Right cardiac atrium (tissue), 5 donors: ENCODE measurements at regions not wholly inside any gene's neighbourhood (a gene's known extent, or its start where the extent isn't known, plus 50 kb on each side); places are given as distances from the start of the nearest gene placed in this dataset.

Experiments
- ATAC-seq, 2 donors: fragments of 200-7000 bp; cut with Tn5 transposase; one replicate each; pipeline versions ENCODE4 v1.8.0 to v1.9.1; 2020; ENCODE audit warnings: moderate library complexity in 2 of 2, mild to moderate bottlenecking in 1 of 2
- DNase-seq, 3 donors: peaks; one replicate each; pipeline ENCODE4 v3.0.0-alpha.2; 2020
- H3K27ac ChIP-seq: one replicate; pipeline ENCODE4 v1.5.1; 2013; ENCODE audit warnings: mild to moderate bottlenecking, low read length, control low read depth, moderate library complexity
- H3K27me3 ChIP-seq: one replicate; pipeline ENCODE4 v1.6.1; 2013; ENCODE audit not compliant: control insufficient read depth, insufficient read depth
- H3K4me1 ChIP-seq: one replicate; pipeline ENCODE4 v1.6.1; 2013; ENCODE audit warnings: low read length; ENCODE audit not compliant: control insufficient read depth, insufficient read depth
- H3K4me3 ChIP-seq: one replicate; pipeline ENCODE4 v1.5.1; 2013; ENCODE audit warnings: low read length, control low read depth
- H3K9me3 ChIP-seq: one replicate; pipeline ENCODE4 v1.6.1; 2013; ENCODE audit warnings: low read length; ENCODE audit not compliant: control insufficient read depth
- WGBS: extraction: QIAGEN DNeasy Blood & Tissue Kit; methylation state at CpG from one replicate; pipeline ENCODE4 v1.1.7; 2013; 5-methylcytosine and 5-hydroxymethylcytosine counted together
- intact Hi-C, 4 donors: fragments of 100-400 bp; cut with DNase I; formaldehyde crosslinking; loops; one replicate each; pipeline versions ENCODE4 v1.11.0 to v1.14.0; 2022 to 2023
- donor health status: healthy with polysubstance abuse.
- donor health status: DM: no; HTN: yes; CAD: no.
- donor health status: DM: no; HTN: no; CAD: no.
- donor health status: DM: no; HTN: yes; CAD: no; lungs with severe emphysema.
- donor health status: DM: yes; HTN: yes; CAD: no.

GRCh38 chr14:104244221-104245011, 106.0 kb downstream of the KIF26A start:
- 83% methylated on average over 23 of the region's 23 CpGs for WGBS
- Histone ChIP-seq H3K27ac (no peak overlapping the region), H3K9me3 (no peaks in the 10 kb centered on the region), H3K27me3 (no peaks in the 10 kb centered on the region), H3K4me3 (no peak overlapping the region), H3K4me1 (no peaks in the 10 kb centered on the region)
- no peak for ATAC-seq
- intact Hi-C loops = no loop called here
- peak in 1 of 3 donors; percentile 42 for DNase-seq

DNA sequence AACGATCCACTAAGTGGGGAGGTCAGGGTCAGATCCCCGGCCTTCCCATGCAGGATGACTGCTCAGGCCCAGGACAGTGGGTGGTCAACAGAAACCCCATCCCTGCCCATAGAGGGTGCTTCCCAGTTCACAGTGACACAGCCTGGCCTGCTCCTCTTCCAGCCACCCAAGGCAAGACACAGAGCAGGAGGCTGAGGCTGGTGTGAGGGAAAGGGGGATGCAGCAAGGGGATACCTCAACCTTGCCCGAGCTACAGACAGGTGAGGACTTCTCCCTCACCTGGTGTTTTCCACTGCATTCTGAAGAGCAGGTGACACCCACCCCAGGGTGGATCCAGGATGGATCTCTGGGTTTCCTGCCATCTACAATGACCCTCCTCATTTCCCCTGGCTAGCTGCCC, 106.7 kb downstream of the KIF26A start:
- no peak for ATAC-seq
- no peak overlapping the region for H3K27ac ChIP-seq
- WGBS = 91% methylated on average over 3 of the region's 3 CpGs

GRCh38 chr14:104245723-104246122, 107.3 kb downstream of the KIF26A start:
- intact Hi-C loops = no loop called here
- Histone ChIP-seq H3K27me3 (no peaks in the 10 kb centered on the region), H3K27ac (no peak overlapping the region), H3K4me1 (no peaks in the 10 kb centered on the region), H3K4me3 (no peak overlapping the region), H3K9me3 (no peaks in the 10 kb centered on the region)
- ATAC-seq = no peak
- DNase-seq = no peak
- 94% methylated on average over 2 of the region's 2 CpGs for WGBS

More for the DNA sequence above, 106.7 kb downstream of the KIF26A start:
- H3K9me3 ChIP-seq = no peaks in the 10 kb centered on the region
- no peaks in the 10 kb centered on the region for H3K4me1 ChIP-seq
- H3K4me3 ChIP-seq = no peak overlapping the region
- DNase-seq = no peak
- H3K27me3 ChIP-seq = no peaks in the 10 kb centered on the region
- intact Hi-C loops = no loop called here

DNA sequence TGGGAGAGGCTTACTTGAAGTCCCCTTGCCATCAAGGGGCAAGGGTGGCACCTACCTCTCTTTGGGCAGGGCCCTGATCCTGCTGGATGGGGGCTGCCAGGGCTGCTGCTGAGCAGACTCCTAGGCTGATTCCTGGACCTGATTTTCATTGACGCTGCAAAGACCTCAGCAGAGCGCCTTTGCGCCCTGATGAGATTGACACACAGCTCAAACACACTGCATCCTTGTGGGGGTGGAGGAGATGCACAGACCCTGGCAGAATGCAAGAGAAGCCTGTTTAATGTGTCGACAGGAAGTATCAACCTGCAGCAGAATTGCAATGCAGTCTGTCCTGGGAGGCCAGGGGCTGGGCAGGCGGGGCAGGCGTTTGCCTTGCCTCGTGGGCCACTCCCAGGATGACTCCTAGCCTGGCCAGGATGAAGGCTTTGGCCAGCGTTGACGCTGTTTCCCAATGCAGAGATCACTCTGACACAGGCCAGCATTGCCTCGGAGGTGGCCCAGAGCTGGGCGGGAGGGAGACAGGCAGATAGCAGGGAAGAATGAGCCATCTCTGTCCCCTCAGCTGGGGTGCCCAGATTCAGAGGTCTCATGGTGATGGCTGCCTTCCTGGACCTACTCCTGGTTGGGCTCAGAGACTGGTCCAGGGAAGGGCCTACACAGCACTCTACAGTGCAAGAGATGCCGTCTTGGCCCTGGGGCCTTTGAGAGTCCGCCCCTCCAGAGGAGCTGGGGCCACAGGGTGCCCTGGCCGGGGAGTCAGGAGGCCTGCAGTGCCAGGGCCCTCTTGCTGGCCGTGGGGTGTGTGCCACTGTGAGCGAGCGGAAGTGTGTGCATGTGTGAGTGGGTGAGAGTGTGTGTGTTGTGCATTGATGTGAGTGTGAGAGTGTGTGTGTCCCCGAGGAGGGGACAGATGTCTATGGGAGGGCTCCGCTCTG, 108.3 kb downstream of the KIF26A start:
- intact Hi-C loops = no loop called here
- no peak overlapping the region for H3K27ac ChIP-seq
- no peak overlapping the region for H3K4me3 ChIP-seq
- no peak for DNase-seq
- 85% methylated on average over 19 of the region's 19 CpGs for WGBS
- H3K27me3 ChIP-seq = no peaks in the 10 kb centered on the region
- H3K9me3 ChIP-seq = no peaks in the 10 kb centered on the region
- H3K4me1 ChIP-seq = no peaks in the 10 kb centered on the region
- peak in 1 of 2 donors; percentile 23 for ATAC-seq

DNA sequence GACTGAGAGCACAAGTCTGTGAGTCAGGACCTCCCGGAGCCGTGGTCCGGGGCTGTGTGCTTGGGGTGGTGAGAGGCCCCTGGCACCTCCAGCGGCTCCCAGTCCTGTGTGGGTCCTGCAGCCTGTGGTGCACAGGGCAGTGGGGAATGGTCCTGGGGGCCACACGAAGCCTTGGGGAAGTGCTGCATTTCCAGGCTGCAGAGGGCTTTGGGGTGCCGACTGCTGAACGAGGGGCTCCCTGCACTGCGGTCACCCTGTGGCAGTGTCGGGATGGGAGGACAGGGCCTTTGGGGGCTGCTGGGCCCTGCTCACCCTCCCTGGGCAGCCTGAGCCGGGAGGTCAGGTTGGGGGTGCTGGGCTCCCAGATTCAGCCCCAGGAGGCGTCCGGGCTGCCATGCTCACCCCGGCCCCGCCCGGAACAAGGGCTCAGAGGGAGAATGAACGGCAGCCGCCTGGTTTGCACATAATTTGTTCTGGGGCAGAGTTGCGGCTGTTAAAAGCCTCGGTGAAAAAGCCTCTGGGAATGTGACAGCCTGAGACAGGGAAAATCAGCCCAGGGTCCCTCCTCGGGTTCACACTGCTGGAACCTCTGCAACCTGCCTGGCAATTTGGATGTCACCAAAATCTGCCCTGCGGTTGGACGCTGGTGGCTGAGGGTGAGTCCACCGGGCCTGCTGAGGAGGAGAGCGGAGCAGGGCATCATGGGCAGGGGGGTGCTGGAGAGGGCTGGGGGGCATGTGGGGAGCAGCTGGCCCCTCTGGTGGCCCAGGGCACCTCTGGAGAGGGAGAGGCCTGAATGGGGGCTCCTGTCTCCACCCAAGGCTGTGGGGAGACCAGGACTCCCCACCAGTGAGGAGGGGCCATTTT, 109.2 kb downstream of the KIF26A start:
- Histone ChIP-seq H3K27ac (no peak overlapping the region), H3K4me1 (no peaks in the 10 kb centered on the region), H3K27me3 (no peaks in the 10 kb centered on the region), H3K4me3 (no peak overlapping the region), H3K9me3 (no peaks in the 10 kb centered on the region)
- ATAC-seq (peak in 1 of 2 donors; percentile 9), DNase-seq (peak in 1 of 3 donors; percentile 28)
- intact Hi-C loops = no loop called here
- 89% methylated on average over 24 of the region's 24 CpGs for WGBS

GRCh38 chr14:104248203-104249055, 110.0 kb downstream of the KIF26A start:
- Histone ChIP-seq H3K9me3 (no peaks in the 10 kb centered on the region), H3K4me3 (no peak overlapping the region), H3K27me3 (no peaks in the 10 kb centered on the region), H3K27ac (no peak overlapping the region), H3K4me1 (no peaks in the 10 kb centered on the region)
- intact Hi-C loops = no loop called here
- 85% methylated on average over 26 of the region's 26 CpGs for WGBS
- ATAC-seq (no peak), DNase-seq (peak in 1 of 3 donors; percentile 25)

DNA sequence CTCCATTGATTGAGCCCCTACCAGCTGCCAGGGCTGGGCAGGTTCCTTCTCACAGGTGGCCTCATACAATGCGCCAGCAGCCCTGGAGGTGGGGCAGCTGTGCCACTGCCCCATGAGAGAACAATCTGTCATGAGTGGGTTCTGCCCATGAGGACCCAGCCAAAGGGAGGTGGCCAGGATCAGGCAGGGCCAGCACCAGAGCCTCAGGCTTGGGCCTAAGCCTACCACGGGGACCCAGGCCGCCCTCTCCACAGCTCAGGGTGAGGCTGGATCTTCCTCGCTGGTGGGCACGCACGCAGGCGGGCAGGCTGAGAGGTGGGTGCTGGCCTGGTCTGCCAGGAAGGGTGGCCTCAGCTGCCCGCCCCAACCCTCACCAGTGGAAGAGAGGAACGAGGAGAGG, 110.7 kb downstream of the KIF26A start:
- WGBS = 98% methylated on average over 9 of the region's 9 CpGs
- Histone ChIP-seq H3K4me1 (no peaks in the 10 kb centered on the region), H3K27ac (no peak overlapping the region), H3K9me3 (no peaks in the 10 kb centered on the region), H3K27me3 (no peaks in the 10 kb centered on the region), H3K4me3 (no peak overlapping the region)
- ATAC-seq (peak in 1 of 2 donors; percentile 34), DNase-seq (peak in 1 of 3 donors; percentile 48)
- intact Hi-C loops = no loop called here

- ATAC-seq (peak in 1 of 2 donors; percentile 27), DNase-seq (peak in 1 of 3 donors; percentile 22)
- Histone ChIP-seq H3K27me3 (no peaks in the 10 kb centered on the region), H3K9me3 (no peaks in the 10 kb centered on the region), H3K27ac (no peak overlapping the region), H3K4me1 (no peaks in the 10 kb centered on the region), H3K4me3 (no peak overlapping the region)
- intact Hi-C loops = no loop called here
- 98% methylated on average over 5 of the region's 5 CpGs for WGBS
These were observed 111.3 kb downstream of the KIF26A start for GRCh38 chr14:104249706-104250105.

- Histone ChIP-seq H3K27me3 (no peaks in the 10 kb centered on the region), H3K4me1 (no peaks in the 10 kb centered on the region), H3K27ac (no peak overlapping the region), H3K9me3 (no peaks in the 10 kb centered on the region), H3K4me3 (no peak overlapping the region)
- WGBS = 93% methylated on average over 8 of the region's 8 CpGs
- intact Hi-C loops = no loop called here
- ATAC-seq = no peak
- DNase-seq = peak in 1 of 3 donors; percentile 40
These were observed 111.8 kb downstream of the KIF26A start for GRCh38 chr14:104250175-104250574.
